ENCODE measurements at regions not wholly inside any gene's neighbourhood (a gene's known extent, or its start where the extent isn't known, plus 50 kb on each side); places are given as distances from the start of the nearest gene placed in this dataset.

- Histone ChIP-seq H3K27ac (ENCODE audit: insufficient read depth, low read length, poor library complexity, severe bottlenecking) (no peak overlapping the region), H3K9me3 (ENCODE audit: control insufficient read depth in 2 of 2, low read length in 2 of 2) (no peaks in the 10 kb centered on the region), H3K4me1 (ENCODE audit: control insufficient read depth, insufficient read depth, low read length, poor library complexity, severe bottlenecking) (no peaks in the 10 kb centered on the region), H3K4me3 (ENCODE audit: low read depth, low read length) (no peak overlapping the region), H3K27me3 (ENCODE audit: control insufficient read depth, insufficient read depth, low read length) (no peaks in the 10 kb centered on the region), H3K36me3 (ENCODE audit: control insufficient read depth, insufficient read depth, low read length) (no peaks in the 10 kb centered on the region)
- H3K9me3 Mint-ChIP-seq, result no peaks in the 10 kb centered on the region
- H3K27me3 Mint-ChIP-seq, result peaks cover 5% of the 10 kb centered on the region
- H3K36me3 Mint-ChIP-seq, result no peaks in the 10 kb centered on the region
- H3K4me1 Mint-ChIP-seq, result no peaks in the 10 kb centered on the region
- H3K27ac Mint-ChIP-seq, result no peak overlapping the region
- DNase-seq (no peak), ATAC-seq (ENCODE audit: low read depth in 2 of 2) (no peak)
- no peak overlapping the region for H3K4me3 Mint-ChIP-seq
These were observed 95.8 kb downstream of the ERMARD start for GRCh38 chr6:169847141-169847674.

GRCh38 chr6:169846286-169847056, 95.0 kb downstream of the ERMARD start:
- Mint-ChIP-seq H3K9me3 (no peaks in the 10 kb centered on the region), H3K36me3 (no peaks in the 10 kb centered on the region), H3K4me3 (no peak overlapping the region), H3K4me1 (no peaks in the 10 kb centered on the region), H3K27ac (no peak overlapping the region), H3K27me3 (peaks cover 5% of the 10 kb centered on the region)
- no peaks in the 10 kb centered on the region for H3K4me1 ChIP-seq (ENCODE audit: control insufficient read depth, insufficient read depth, low read length, poor library complexity, severe bottlenecking)
- H3K4me3 ChIP-seq (ENCODE audit: low read depth, low read length), result no peak overlapping the region
- DNase-seq, result no peak
- H3K27me3 ChIP-seq (ENCODE audit: control insufficient read depth, insufficient read depth, low read length), result no peaks in the 10 kb centered on the region
- H3K36me3 ChIP-seq (ENCODE audit: control insufficient read depth, insufficient read depth, low read length), result no peaks in the 10 kb centered on the region
- no peak for ATAC-seq (ENCODE audit: low read depth in 2 of 2)
- no peak overlapping the region for H3K27ac ChIP-seq (ENCODE audit: insufficient read depth, low read length, poor library complexity, severe bottlenecking)
- H3K9me3 ChIP-seq (ENCODE audit: control insufficient read depth in 2 of 2, low read length in 2 of 2), result no peaks in the 10 kb centered on the region

- H3K36me3 Mint-ChIP-seq, result no peaks in the 10 kb centered on the region
- DNase-seq, result no peak
- H3K4me1 Mint-ChIP-seq, result no peaks in the 10 kb centered on the region
- H3K9me3 Mint-ChIP-seq, result no peaks in the 10 kb centered on the region
- no peaks in the 10 kb centered on the region for H3K36me3 ChIP-seq (ENCODE audit: control insufficient read depth, insufficient read depth, low read length)
- H3K4me3 ChIP-seq (ENCODE audit: low read depth, low read length), result no peak overlapping the region
- H3K27me3 ChIP-seq (ENCODE audit: control insufficient read depth, insufficient read depth, low read length), result no peaks in the 10 kb centered on the region
- H3K27ac ChIP-seq (ENCODE audit: insufficient read depth, low read length, poor library complexity, severe bottlenecking), result no peak overlapping the region
- no peak overlapping the region for H3K4me3 Mint-ChIP-seq
- H3K27me3 Mint-ChIP-seq, result peaks cover 5% of the 10 kb centered on the region
- no peaks in the 10 kb centered on the region for H3K9me3 ChIP-seq (ENCODE audit: control insufficient read depth in 2 of 2, low read length in 2 of 2)
- ATAC-seq (ENCODE audit: low read depth in 2 of 2), result no peak
- no peaks in the 10 kb centered on the region for H3K4me1 ChIP-seq (ENCODE audit: control insufficient read depth, insufficient read depth, low read length, poor library complexity, severe bottlenecking)
- H3K27ac Mint-ChIP-seq, result no peak overlapping the region
These were observed 94.2 kb downstream of the ERMARD start for GRCh38 chr6:169845426-169846285.

GRCh38 chr6:169844946-169845345, 93.5 kb downstream of the ERMARD start:
- no peaks in the 10 kb centered on the region for H3K9me3 ChIP-seq (ENCODE audit: control insufficient read depth in 2 of 2, low read length in 2 of 2)
- Mint-ChIP-seq H3K4me1 (no peaks in the 10 kb centered on the region), H3K9me3 (no peaks in the 10 kb centered on the region), H3K36me3 (no peaks in the 10 kb centered on the region), H3K4me3 (no peak overlapping the region), H3K27ac (no peak overlapping the region), H3K27me3 (peaks cover 5% of the 10 kb centered on the region)
- H3K36me3 ChIP-seq (ENCODE audit: control insufficient read depth, insufficient read depth, low read length), result no peaks in the 10 kb centered on the region
- H3K27me3 ChIP-seq (ENCODE audit: control insufficient read depth, insufficient read depth, low read length), result no peaks in the 10 kb centered on the region
- H3K4me1 ChIP-seq (ENCODE audit: control insufficient read depth, insufficient read depth, low read length, poor library complexity, severe bottlenecking), result no peaks in the 10 kb centered on the region
- DNase-seq (no peak), ATAC-seq (ENCODE audit: low read depth in 2 of 2) (no peak)
- no peak overlapping the region for H3K27ac ChIP-seq (ENCODE audit: insufficient read depth, low read length, poor library complexity, severe bottlenecking)
- no peak overlapping the region for H3K4me3 ChIP-seq (ENCODE audit: low read depth, low read length)

GRCh38 chr6:169843991-169844390, 92.6 kb downstream of the ERMARD start:
- Histone ChIP-seq H3K4me1 (ENCODE audit: control insufficient read depth, insufficient read depth, low read length, poor library complexity, severe bottlenecking) (no peaks in the 10 kb centered on the region), H3K9me3 (ENCODE audit: control insufficient read depth in 2 of 2, low read length in 2 of 2) (no peaks in the 10 kb centered on the region), H3K4me3 (ENCODE audit: low read depth, low read length) (no peak overlapping the region), H3K27ac (ENCODE audit: insufficient read depth, low read length, poor library complexity, severe bottlenecking) (no peak overlapping the region), H3K36me3 (ENCODE audit: control insufficient read depth, insufficient read depth, low read length) (no peaks in the 10 kb centered on the region), H3K27me3 (ENCODE audit: control insufficient read depth, insufficient read depth, low read length) (no peaks in the 10 kb centered on the region)
- DNase-seq, result no peak
- Mint-ChIP-seq H3K4me1 (no peaks in the 10 kb centered on the region), H3K9me3 (no peaks in the 10 kb centered on the region), H3K4me3 (no peak overlapping the region), H3K27ac (no peak overlapping the region), H3K27me3 (peaks cover 5% of the 10 kb centered on the region), H3K36me3 (no peaks in the 10 kb centered on the region)
- no peak for ATAC-seq (ENCODE audit: low read depth in 2 of 2)

GRCh38 chr6:169843110-169843509, 91.7 kb downstream of the ERMARD start:
- ATAC-seq (ENCODE audit: low read depth in 2 of 2) (no peak), DNase-seq (no peak)
- Mint-ChIP-seq H3K27me3 (peaks cover 5% of the 10 kb centered on the region), H3K9me3 (no peaks in the 10 kb centered on the region), H3K4me1 (no peaks in the 10 kb centered on the region), H3K36me3 (no peaks in the 10 kb centered on the region), H3K27ac (no peak overlapping the region), H3K4me3 (no peak overlapping the region)
- Histone ChIP-seq H3K36me3 (ENCODE audit: control insufficient read depth, insufficient read depth, low read length) (no peaks in the 10 kb centered on the region), H3K27me3 (ENCODE audit: control insufficient read depth, insufficient read depth, low read length) (no peaks in the 10 kb centered on the region), H3K4me3 (ENCODE audit: low read depth, low read length) (no peak overlapping the region), H3K27ac (ENCODE audit: insufficient read depth, low read length, poor library complexity, severe bottlenecking) (no peak overlapping the region), H3K4me1 (ENCODE audit: control insufficient read depth, insufficient read depth, low read length, poor library complexity, severe bottlenecking) (no peaks in the 10 kb centered on the region), H3K9me3 (ENCODE audit: control insufficient read depth in 2 of 2, low read length in 2 of 2) (no peaks in the 10 kb centered on the region)

GRCh38 chr6:169841907-169842606, 90.6 kb downstream of the ERMARD start:
- Mint-ChIP-seq H3K27me3 (peaks cover 5% of the 10 kb centered on the region), H3K36me3 (no peaks in the 10 kb centered on the region), H3K4me1 (no peaks in the 10 kb centered on the region), H3K9me3 (no peaks in the 10 kb centered on the region), H3K4me3 (no peak overlapping the region), H3K27ac (no peak overlapping the region)
- ATAC-seq (ENCODE audit: low read depth in 2 of 2), result no peak
- Histone ChIP-seq H3K27me3 (ENCODE audit: control insufficient read depth, insufficient read depth, low read length) (no peaks in the 10 kb centered on the region), H3K9me3 (ENCODE audit: control insufficient read depth in 2 of 2, low read length in 2 of 2) (no peaks in the 10 kb centered on the region), H3K36me3 (ENCODE audit: control insufficient read depth, insufficient read depth, low read length) (no peaks in the 10 kb centered on the region), H3K27ac (ENCODE audit: insufficient read depth, low read length, poor library complexity, severe bottlenecking) (no peak overlapping the region), H3K4me1 (ENCODE audit: control insufficient read depth, insufficient read depth, low read length, poor library complexity, severe bottlenecking) (no peaks in the 10 kb centered on the region), H3K4me3 (ENCODE audit: low read depth, low read length) (no peak overlapping the region)
- no peak for DNase-seq
